ENCODE measurements at regions not wholly inside any gene's neighbourhood (a gene's known extent, or its start where the extent isn't known, plus 50 kb on each side); places are given as distances from the start of the nearest gene placed in this dataset.

DNA sequence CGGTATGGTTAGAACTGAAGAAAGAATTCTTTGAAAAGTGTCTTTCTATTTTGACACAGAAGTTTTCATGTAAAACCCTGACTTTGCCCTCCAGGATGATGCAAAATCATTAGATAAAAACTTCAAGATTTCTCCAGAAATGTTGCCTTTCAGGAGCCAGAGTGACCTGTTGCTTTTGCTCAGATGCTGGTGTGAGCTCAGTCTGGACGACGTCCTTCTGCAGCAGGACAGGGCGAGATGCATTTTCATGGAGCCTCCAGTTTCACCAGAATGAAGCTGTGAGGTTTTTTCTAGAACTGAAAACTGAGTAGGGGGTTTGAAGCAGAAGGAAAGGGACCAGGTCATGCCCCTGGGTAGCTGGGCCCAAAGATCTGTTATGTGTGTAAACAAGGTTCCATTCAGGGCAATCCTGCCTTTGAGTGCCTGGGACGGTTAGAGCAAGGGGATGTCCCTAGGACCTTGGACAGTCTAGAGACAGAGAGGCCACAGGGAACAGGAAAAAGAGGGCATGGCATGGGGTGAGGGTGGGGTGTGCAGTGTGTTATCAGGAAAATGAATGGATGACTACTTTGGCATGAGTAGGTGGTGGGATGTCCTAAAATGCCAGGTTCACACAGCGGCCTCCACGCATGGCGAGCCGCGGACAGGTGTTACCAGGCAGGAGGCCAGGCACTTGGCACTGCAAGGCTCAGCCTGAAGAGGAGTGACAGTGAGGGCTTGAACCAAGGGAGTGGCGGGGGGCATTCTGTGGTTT is 356.3 kb downstream of the CXCL12 start:
- no peak overlapping the region for H3K27ac ChIP-seq (ENCODE audit: control insufficient read depth, insufficient read depth, low read length)
- H3K9me3 ChIP-seq (ENCODE audit: control insufficient read depth, low read depth, low read length) = no peaks in the 10 kb centered on the region
- no peaks in the 10 kb centered on the region for H4K20me1 ChIP-seq (ENCODE audit: control insufficient read depth, extremely low read depth, insufficient read depth, low read length)
- H3K9ac ChIP-seq (ENCODE audit: control insufficient read depth, extremely low read depth, insufficient read depth, low read length) = no peak overlapping the region
- H3K79me2 ChIP-seq (ENCODE audit: control insufficient read depth, insufficient read depth, low read length) = no peaks in the 10 kb centered on the region
- DNase-seq (ENCODE audit: low read depth, low spot score) = no peak
- no peaks in the 10 kb centered on the region for H3K9me1 ChIP-seq (ENCODE audit: control insufficient read depth, extremely low read depth, insufficient read depth, low read length)
- no peaks in the 10 kb centered on the region for H3K27me3 ChIP-seq (ENCODE audit: control insufficient read depth, extremely low read depth, insufficient read depth, low read length)
- no peaks in the 10 kb centered on the region for H3K36me3 ChIP-seq (ENCODE audit: control insufficient read depth in 2 of 2, extremely low read depth in 1 of 2, insufficient read depth in 2 of 2, low read length in 2 of 2)
- dilution Hi-C loops (cut with MboI; ENCODE audit: extremely low pct_ligation_motif_present, low sequenced_read_pairs) = no loop called here
- H2AFZ ChIP-seq (ENCODE audit: control insufficient read depth, low read length) = no peak overlapping the region
- no peaks in the 10 kb centered on the region for H3K4me1 ChIP-seq (ENCODE audit: control insufficient read depth, extremely low read depth, insufficient read depth, low read length)
- no peak for FAIRE-seq
- no peak overlapping the region for H3K4me2 ChIP-seq (ENCODE audit: control insufficient read depth, extremely low read depth, insufficient read depth, low read depth, low read length)
- TF ChIP-seq, protein P1, sequence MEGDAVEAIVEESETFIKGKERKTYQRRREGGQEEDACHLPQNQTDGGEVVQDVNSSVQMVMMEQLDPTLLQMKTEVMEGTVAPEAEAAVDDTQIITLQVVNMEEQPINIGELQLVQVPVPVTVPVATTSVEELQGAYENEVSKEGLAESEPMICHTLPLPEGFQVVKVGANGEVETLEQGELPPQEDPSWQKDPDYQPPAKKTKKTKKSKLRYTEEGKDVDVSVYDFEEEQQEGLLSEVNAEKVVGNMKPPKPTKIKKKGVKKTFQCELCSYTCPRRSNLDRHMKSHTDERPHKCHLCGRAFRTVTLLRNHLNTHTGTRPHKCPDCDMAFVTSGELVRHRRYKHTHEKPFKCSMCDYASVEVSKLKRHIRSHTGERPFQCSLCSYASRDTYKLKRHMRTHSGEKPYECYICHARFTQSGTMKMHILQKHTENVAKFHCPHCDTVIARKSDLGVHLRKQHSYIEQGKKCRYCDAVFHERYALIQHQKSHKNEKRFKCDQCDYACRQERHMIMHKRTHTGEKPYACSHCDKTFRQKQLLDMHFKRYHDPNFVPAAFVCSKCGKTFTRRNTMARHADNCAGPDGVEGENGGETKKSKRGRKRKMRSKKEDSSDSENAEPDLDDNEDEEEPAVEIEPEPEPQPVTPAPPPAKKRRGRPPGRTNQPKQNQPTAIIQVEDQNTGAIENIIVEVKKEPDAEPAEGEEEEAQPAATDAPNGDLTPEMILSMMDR (optimal IDR thresholded peaks at IDR 0.05 in 1 of 3, IDR thresholded peaks at IDR 0.05 in 1 of 3, conservative IDR thresholded peaks at IDR 0.05 in 1 of 3; ENCODE audit: extremely low read depth in 1 of 3, insufficient read depth in 2 of 3, low read length in 3 of 3) = no peak
- no peak for TF ChIP-seq EZH2 (IDR thresholded peaks at IDR 0.05; ENCODE audit: low read length)
- H3K4me3 ChIP-seq (ENCODE audit: control insufficient read depth in 2 of 3, extremely low read depth in 1 of 3, insufficient read depth in 2 of 3, low read depth in 1 of 3, low read length in 3 of 3) = no peak overlapping the region

- DNase-seq (ENCODE audit: low read depth, low spot score) (no peak), FAIRE-seq (no peak)
- dilution Hi-C loops (cut with MboI; ENCODE audit: extremely low pct_ligation_motif_present, low sequenced_read_pairs) = no loop called here
- TF ChIP-seq, protein P1 (optimal IDR thresholded peaks at IDR 0.05 in 1 of 3, IDR thresholded peaks at IDR 0.05 in 1 of 3, conservative IDR thresholded peaks at IDR 0.05 in 1 of 3; ENCODE audit: extremely low read depth in 1 of 3, insufficient read depth in 2 of 3, low read length in 3 of 3) = no peak
- TF ChIP-seq EZH2 (IDR thresholded peaks at IDR 0.05; ENCODE audit: low read length) = no peak
- Histone ChIP-seq H3K4me1 (ENCODE audit: control insufficient read depth, extremely low read depth, insufficient read depth, low read length) (no peaks in the 10 kb centered on the region), H3K27ac (ENCODE audit: control insufficient read depth, insufficient read depth, low read length) (no peak overlapping the region), H3K27me3 (ENCODE audit: control insufficient read depth, extremely low read depth, insufficient read depth, low read length) (no peaks in the 10 kb centered on the region), H3K9ac (ENCODE audit: control insufficient read depth, extremely low read depth, insufficient read depth, low read length) (no peak overlapping the region), H3K4me2 (ENCODE audit: control insufficient read depth, extremely low read depth, insufficient read depth, low read depth, low read length) (no peak overlapping the region), H3K9me1 (ENCODE audit: control insufficient read depth, extremely low read depth, insufficient read depth, low read length) (no peaks in the 10 kb centered on the region), H3K79me2 (ENCODE audit: control insufficient read depth, insufficient read depth, low read length) (no peaks in the 10 kb centered on the region), H4K20me1 (ENCODE audit: control insufficient read depth, extremely low read depth, insufficient read depth, low read length) (no peaks in the 10 kb centered on the region), H3K36me3 (ENCODE audit: control insufficient read depth in 2 of 2, extremely low read depth in 1 of 2, insufficient read depth in 2 of 2, low read length in 2 of 2) (no peaks in the 10 kb centered on the region), H3K4me3 (ENCODE audit: control insufficient read depth in 2 of 3, extremely low read depth in 1 of 3, insufficient read depth in 2 of 3, low read depth in 1 of 3, low read length in 3 of 3) (no peak overlapping the region), H3K9me3 (ENCODE audit: control insufficient read depth, low read depth, low read length) (no peaks in the 10 kb centered on the region), H2AFZ (ENCODE audit: control insufficient read depth, low read length) (no peak overlapping the region)
Measured at GRCh38 chr10:44024356-44025116, 360.4 kb downstream of the CXCL12 start.
